Erythroblast (primary cell): ENCODE measurements at regions not wholly inside any gene's neighbourhood (a gene's known extent, or its start where the extent isn't known, plus 50 kb on each side); places are given as distances from the start of the nearest gene placed in this dataset.

ENCODE experiments used
- GATA1 ChIP-seq: IDR thresholded peaks from 2 replicates; pipeline ENCODE4 v1.6.1; 2011; ENCODE audit warnings: low read depth, mild to moderate bottlenecking, control low read depth, low read length, moderate library complexity
- POLR2A ChIP-seq: IDR thresholded peaks from 2 replicates; pipeline ENCODE4 v1.6.1; 2011; ENCODE audit warnings: mild to moderate bottlenecking, low read length

DNA sequence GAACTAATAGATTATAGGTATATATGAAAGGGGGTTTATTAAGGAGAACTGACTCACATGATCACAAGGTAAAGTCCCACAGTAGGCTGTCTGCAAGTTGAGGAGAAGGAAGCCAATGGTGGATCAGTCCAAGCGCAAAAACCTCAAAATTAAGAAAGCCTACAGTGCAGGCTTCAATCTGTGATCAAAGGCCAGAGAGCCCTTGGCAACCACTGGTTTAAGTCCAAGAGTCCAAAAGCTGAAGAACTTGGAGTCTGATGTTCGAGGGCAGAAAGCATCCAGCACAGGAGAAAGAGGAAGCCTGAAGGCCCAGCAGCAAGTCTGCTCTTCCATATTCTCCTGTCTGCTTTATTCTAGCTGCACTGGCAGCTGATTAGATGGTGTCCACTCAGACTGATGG is 721.3 kb upstream of the PCDH9 start:
- TF ChIP-seq POLR2A, result no peak
- no peak for TF ChIP-seq GATA1
